GM13977 (cell line): ENCODE measurements at regions not wholly inside any gene's neighbourhood (a gene's known extent, or its start where the extent isn't known, plus 50 kb on each side); places are given as distances from the start of the nearest gene placed in this dataset.
"Not testable (repeated sequence)": the region's sequence is repeated elsewhere in the genome, so short reads cannot be mapped to it uniquely, and the experiment has no call there.

Source experiments
- DNase-seq: peaks from one replicate; pipeline ENCODE4 v3.0.0; 2012; ENCODE audit warnings: low spot score
- CTCF ChIP-seq: IDR thresholded peaks from 2 replicates; pipeline ENCODE4 v1.5.1; 2012; ENCODE audit warnings: mild to moderate bottlenecking, control low read depth; ENCODE audit not compliant: insufficient read depth; ENCODE audit errors: extremely low read depth, missing control alignments
- in situ Hi-C: fragments of 300-500 bp; cut with MboI; formaldehyde crosslinking; loops from one replicate; pipeline ENCODE4 v1.12.0; 2022; ENCODE audit warnings: low sequenced_read_pairs, low pct_unique_long_range_greater_than_20kb, mixed read lengths, inconsistent platforms; ENCODE audit not compliant: unreplicated experiment

- in situ Hi-C loops, result no loop called here
- TF ChIP-seq CTCF, result no peak
- DNase-seq, result no peak
Measured at GRCh38 chr1:195723796-195724194, 884.4 kb downstream of the KCNT2 start.

GRCh38 chr1:195722852-195723795 lies 885.1 kb downstream of the KCNT2 start:
- in situ Hi-C loops, result not testable (repeated sequence)

GRCh38 chr1:195722146-195722545 lies 886.1 kb downstream of the KCNT2 start:
- in situ Hi-C loops, DNase-seq: not testable (repeated sequence)

More at GRCh38 chr1:195722852-195723795, 885.1 kb downstream of the KCNT2 start:
- not testable (repeated sequence) for DNase-seq

GRCh38 chr1:195721210-195721971 lies 886.8 kb downstream of the KCNT2 start:
- in situ Hi-C loops, result no loop called here
- no peak for TF ChIP-seq CTCF
- DNase-seq, result no peak

GRCh38 chr1:195717651-195718050 lies 890.6 kb downstream of the KCNT2 start:
- peak; percentile 22 for TF ChIP-seq CTCF
- DNase-seq, result no peak
- in situ Hi-C loops, result no loop called here

- in situ Hi-C loops, result no loop called here
- no peak for TF ChIP-seq CTCF
Measured at GRCh38 chr1:195715652-195716051, 892.6 kb downstream of the KCNT2 start.

GRCh38 chr1:195714248-195714647 lies 894.0 kb downstream of the KCNT2 start:
- no peak for DNase-seq
- TF ChIP-seq CTCF, result no peak
- in situ Hi-C loops, result no loop called here

More at GRCh38 chr1:195715652-195716051, 892.6 kb downstream of the KCNT2 start:
- no peak for DNase-seq
